Body of pancreas (tissue), 4 donors: ENCODE measurements at regions not wholly inside any gene's neighbourhood (a gene's known extent, or its start where the extent isn't known, plus 50 kb on each side); places are given as distances from the start of the nearest gene placed in this dataset.

Experiments
- ATAC-seq: fragments of 150-250 bp; one replicate; pipeline ENCODE4 v1.9.1; 2016
- DNase-seq, 4 donors: peaks; one replicate each; pipeline ENCODE4 v3.0.0-alpha.2; 2019
- H3K27ac ChIP-seq, 4 donors: fragments of 200-600 bp; sonication (generic); 1 replicate in 3 of 4; 2 replicates in 1 of 4; pipeline versions ENCODE4 v1.5.1 to v1.6.1; 2016 to 2019; ENCODE audit warnings: mild to moderate bottlenecking in 1 of 4, mixed read lengths in 1 of 4, moderate library complexity in 1 of 4
- H3K27me3 ChIP-seq, 2 donors: fragments of 200-600 bp; sonication (generic); one replicate each; pipeline ENCODE4 v1.6.0; 2016; ENCODE audit warnings: mild to moderate bottlenecking in 1 of 2
- H3K36me3 ChIP-seq, 2 donors: fragments of 200-600 bp; sonication (generic); replicated peaks in 1 of 2; 2 replicates each; pipeline ENCODE4 v1.5.1; 2016; ENCODE audit warnings: low read depth in 2 of 2; ENCODE audit not compliant: insufficient read depth in 1 of 2
- H3K4me1 ChIP-seq: fragments of 200-600 bp; sonication (generic); one replicate; pipeline ENCODE4 v1.6.0; 2016
- H3K4me3 ChIP-seq, 2 donors: fragments of 200-600 bp; sonication (generic); 1 replicate in 1 of 2; 2 replicates in 1 of 2; pipeline ENCODE4 v1.5.1; 2016 to 2019
- H3K9me3 ChIP-seq, 3 donors: fragments of 200-600 bp; sonication (generic); 1 replicate in 2 of 3; 2 replicates in 1 of 3; pipeline ENCODE4 v1.5.1; 2016
- POLR2A ChIP-seq, 3 donors: fragments of 450-650 bp; IDR thresholded peaks; one replicate each; pipeline ENCODE4 v1.6.1; 2016; ENCODE audit warnings: antibody characterized with exemption in 3 of 3, mild to moderate bottlenecking in 2 of 3
- WGBS, 2 donors: methylation state at CpG; one replicate each; pipeline ENCODE4 v1.1.5; 2017; 5-methylcytosine and 5-hydroxymethylcytosine counted together
- intact Hi-C: fragments of 100-400 bp; cut with DNase I; formaldehyde crosslinking; loops from one replicate; pipeline ENCODE4 v1.15.1; 2023
- TF ChIP-seq, protein P1 (sequence below), 7 experiments: fragments of 450-650 bp in 4 of 7; fragments of 200-600 bp in 3 of 7; sonication (generic) in 3 of 7; IDR thresholded peaks; one replicate each; pipeline ENCODE4 v1.5.1; 2016 to 2019; ENCODE audit warnings: antibody characterized with exemption in 7 of 7

- no peak for DNase-seq
- Histone ChIP-seq H3K4me1 (peaks cover 24% of the 10 kb centered on the region), H3K4me3 (no peak overlapping the region), H3K9me3 (no peaks in the 10 kb centered on the region), H3K27ac (no peak overlapping the region), H3K36me3 (no peaks in the 10 kb centered on the region), H3K27me3 (no peaks in the 10 kb centered on the region)
- intact Hi-C loops, result no loop called here
- WGBS, 2 donors, result 86 to 90% methylated on average over 3 of the region's 3 CpGs
- no peak for ATAC-seq
- TF ChIP-seq, protein P1, sequence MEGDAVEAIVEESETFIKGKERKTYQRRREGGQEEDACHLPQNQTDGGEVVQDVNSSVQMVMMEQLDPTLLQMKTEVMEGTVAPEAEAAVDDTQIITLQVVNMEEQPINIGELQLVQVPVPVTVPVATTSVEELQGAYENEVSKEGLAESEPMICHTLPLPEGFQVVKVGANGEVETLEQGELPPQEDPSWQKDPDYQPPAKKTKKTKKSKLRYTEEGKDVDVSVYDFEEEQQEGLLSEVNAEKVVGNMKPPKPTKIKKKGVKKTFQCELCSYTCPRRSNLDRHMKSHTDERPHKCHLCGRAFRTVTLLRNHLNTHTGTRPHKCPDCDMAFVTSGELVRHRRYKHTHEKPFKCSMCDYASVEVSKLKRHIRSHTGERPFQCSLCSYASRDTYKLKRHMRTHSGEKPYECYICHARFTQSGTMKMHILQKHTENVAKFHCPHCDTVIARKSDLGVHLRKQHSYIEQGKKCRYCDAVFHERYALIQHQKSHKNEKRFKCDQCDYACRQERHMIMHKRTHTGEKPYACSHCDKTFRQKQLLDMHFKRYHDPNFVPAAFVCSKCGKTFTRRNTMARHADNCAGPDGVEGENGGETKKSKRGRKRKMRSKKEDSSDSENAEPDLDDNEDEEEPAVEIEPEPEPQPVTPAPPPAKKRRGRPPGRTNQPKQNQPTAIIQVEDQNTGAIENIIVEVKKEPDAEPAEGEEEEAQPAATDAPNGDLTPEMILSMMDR (IDR thresholded peaks at IDR 0.05), result no peak
- no peak for TF ChIP-seq POLR2A (IDR thresholded peaks at IDR 0.05)
These were observed 203.9 kb downstream of the NUFIP1 start for GRCh38 chr13:44785401-44785800.

DNA sequence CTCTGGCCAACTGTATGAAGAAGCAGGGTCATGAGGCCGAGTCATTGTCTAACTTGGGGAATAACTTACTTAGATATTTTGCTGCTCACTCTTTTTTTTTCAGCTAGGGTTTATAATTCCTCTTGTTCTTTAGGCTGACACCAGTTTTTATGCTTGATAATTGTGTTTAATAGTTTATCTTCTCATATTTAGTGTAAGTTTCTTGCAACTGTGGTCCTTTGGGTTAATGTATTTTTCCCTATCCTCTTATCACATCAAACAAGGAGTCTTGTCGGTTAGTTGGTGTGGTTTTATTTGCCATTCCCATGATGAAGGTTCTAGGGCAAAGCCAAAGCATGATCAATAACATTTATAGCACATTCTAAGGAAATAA is 204.6 kb downstream of the NUFIP1 start:
- Histone ChIP-seq H3K36me3 (no peaks in the 10 kb centered on the region), H3K4me1 (peaks cover 24% of the 10 kb centered on the region), H3K27ac (no peak overlapping the region), H3K4me3 (no peak overlapping the region), H3K27me3 (no peaks in the 10 kb centered on the region), H3K9me3 (no peaks in the 10 kb centered on the region)
- intact Hi-C loops, result no loop called here
- TF ChIP-seq, protein P1 (IDR thresholded peaks at IDR 0.05), result no peak
- no peak for TF ChIP-seq POLR2A (IDR thresholded peaks at IDR 0.05)
- DNase-seq (no peak), ATAC-seq (no peak)
- 39 to 41% methylated on average over 2 of the region's 2 CpGs for WGBS, 2 donors

GRCh38 chr13:44783994-44784707 is 205.1 kb downstream of the NUFIP1 start:
- Histone ChIP-seq H3K9me3 (no peaks in the 10 kb centered on the region), H3K36me3 (no peaks in the 10 kb centered on the region), H3K27me3 (no peaks in the 10 kb centered on the region), H3K4me1 (peaks cover 24% of the 10 kb centered on the region), H3K27ac (no peak overlapping the region), H3K4me3 (no peak overlapping the region)
- TF ChIP-seq, protein P1 (IDR thresholded peaks at IDR 0.05), result peak in 1 of 7 experiments; percentile 4
- no peak for TF ChIP-seq POLR2A (IDR thresholded peaks at IDR 0.05)
- ATAC-seq, result peak; percentile 31
- intact Hi-C loops, result no loop called here
- DNase-seq, result no peak
- 51 to 60% methylated on average over 4 of the region's 4 CpGs for WGBS, 2 donors

DNA sequence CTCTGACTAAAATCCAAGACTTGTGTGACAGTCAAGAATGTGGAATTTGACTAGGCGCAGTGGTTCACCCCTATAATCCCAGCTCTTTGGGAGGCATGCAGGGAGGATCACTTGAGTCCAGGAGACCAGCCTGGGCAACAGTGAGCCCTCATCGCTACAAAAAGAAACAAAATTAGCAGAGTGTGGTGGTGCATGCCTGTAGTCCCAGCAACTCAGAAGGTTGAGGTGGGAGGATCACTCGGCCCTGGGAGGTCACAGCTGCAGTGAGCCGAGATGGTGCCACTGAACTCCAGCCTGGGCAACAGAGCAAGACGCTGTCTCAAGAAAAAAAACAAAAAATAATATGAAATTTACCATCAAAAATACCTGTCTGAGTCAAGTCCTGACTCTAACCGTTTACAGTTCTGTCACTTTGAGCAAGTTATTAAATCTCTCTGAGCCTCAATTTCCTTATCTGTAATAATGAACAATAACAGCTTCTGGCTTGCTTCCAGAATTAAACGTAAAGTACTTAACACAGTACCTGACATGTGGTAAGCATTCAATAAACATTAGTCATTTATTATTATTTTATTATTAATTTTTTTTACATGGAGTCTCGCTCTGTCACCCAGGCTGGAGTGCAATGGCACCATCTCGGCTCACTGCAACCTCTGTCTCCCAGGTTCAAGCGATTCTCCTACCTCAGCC is 204.6 kb upstream of the TSC22D1 start:
- ATAC-seq, result no peak
- no peak overlapping the region for H3K27ac ChIP-seq
- H3K9me3 ChIP-seq, result no peaks in the 10 kb centered on the region
- TF ChIP-seq, protein P1 (IDR thresholded peaks at IDR 0.05), result no peak
- TF ChIP-seq POLR2A (IDR thresholded peaks at IDR 0.05), result no peak
- intact Hi-C loops, result no loop called here
- H3K4me3 ChIP-seq, result no peak overlapping the region
- no peak for DNase-seq
- 82% methylated on average over 10 of the region's 10 CpGs for WGBS, 2 donors
- peaks cover 12% of the 10 kb centered on the region for H3K4me1 ChIP-seq
- no peaks in the 10 kb centered on the region for H3K36me3 ChIP-seq
- H3K27me3 ChIP-seq, result no peaks in the 10 kb centered on the region
